Fibroblast of peridontal ligament (primary cell): ENCODE measurements at regions not wholly inside any gene's neighbourhood (a gene's known extent, or its start where the extent isn't known, plus 50 kb on each side); places are given as distances from the start of the nearest gene placed in this dataset.
"Not testable (repeated sequence)": the region's sequence is repeated elsewhere in the genome, so short reads cannot be mapped to it uniquely, and the experiment has no call there.

Experiments used
- DNase-seq: peaks from one replicate; pipeline ENCODE4 v3.0.0-alpha.2; 2010; ENCODE audit errors: extremely low read depth

- no peak for DNase-seq
These were observed 187.5 kb upstream of the KL start for GRCh38 chr13:32828711-32829110.

GRCh38 chr13:32829269-32829668 is 187.0 kb upstream of the KL start:
- no peak for DNase-seq

DNA sequence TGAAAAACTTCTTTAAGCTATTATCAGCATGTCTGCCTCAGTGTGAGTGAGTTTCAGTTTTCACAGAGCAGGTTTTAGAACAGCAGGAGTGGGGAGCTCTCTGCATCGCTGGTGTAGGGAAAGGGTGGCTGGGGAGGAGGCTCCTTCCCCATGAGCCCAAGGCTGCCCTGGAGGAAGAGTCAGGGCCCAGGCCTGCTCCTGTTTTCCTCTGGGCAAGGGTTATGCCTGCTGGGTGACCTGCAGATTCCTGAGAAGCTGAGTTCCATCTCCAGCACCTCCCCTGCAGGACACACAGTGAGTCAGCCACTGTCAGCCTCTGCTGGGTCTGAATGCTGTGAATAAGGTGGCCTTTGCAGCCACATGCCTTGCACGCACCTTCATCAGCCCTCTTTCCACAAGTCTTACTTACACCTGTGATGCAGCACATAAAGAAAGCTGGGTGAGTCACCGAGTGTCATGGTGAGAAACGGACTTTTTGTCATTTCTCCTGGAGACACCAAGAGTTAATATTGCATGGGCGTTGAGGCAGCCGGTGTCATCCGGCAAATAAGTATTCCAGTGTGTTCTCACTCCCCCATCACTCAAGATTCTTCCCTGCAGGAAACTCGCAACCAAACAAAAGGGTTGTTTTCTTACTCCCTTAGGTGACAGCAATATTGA is 186.4 kb upstream of the KL start:
- peak; percentile 31 for DNase-seq

DNA sequence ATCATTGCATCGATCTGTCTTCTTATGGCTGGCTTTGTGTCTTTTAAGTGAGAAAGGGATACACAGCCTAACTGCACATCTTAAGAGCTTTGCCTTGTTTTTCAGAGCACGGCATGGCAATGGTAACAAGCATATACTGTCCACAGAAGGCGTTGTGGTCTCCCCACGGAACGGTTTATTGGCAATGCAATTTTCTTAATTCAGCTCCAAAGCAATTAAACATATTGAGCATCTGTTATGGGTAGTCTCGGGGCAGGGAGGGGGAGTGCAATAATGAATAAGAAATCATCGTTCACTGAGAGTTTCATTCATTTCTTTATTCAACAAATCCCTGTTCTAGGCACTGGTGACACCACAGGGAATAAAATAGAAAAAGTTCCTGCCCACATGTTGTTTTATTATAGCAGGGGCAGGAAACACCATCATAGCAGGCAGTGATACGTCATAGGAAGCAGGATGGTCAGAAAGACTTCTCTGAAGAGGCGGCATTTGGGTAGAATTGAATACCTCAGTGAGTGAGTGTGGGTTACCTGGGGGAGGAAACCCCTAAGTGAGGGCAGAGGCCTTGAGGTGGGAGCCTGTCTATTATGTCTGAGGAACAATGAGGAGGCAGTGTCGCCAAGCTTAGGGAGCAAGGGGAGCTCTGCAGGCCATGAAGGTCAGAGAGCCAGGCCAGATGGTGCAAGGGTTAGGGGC is 185.7 kb upstream of the KL start:
- no peak for DNase-seq

GRCh38 chr13:32837307-32837972 is 178.8 kb upstream of the KL start:
- no peak for DNase-seq

DNA sequence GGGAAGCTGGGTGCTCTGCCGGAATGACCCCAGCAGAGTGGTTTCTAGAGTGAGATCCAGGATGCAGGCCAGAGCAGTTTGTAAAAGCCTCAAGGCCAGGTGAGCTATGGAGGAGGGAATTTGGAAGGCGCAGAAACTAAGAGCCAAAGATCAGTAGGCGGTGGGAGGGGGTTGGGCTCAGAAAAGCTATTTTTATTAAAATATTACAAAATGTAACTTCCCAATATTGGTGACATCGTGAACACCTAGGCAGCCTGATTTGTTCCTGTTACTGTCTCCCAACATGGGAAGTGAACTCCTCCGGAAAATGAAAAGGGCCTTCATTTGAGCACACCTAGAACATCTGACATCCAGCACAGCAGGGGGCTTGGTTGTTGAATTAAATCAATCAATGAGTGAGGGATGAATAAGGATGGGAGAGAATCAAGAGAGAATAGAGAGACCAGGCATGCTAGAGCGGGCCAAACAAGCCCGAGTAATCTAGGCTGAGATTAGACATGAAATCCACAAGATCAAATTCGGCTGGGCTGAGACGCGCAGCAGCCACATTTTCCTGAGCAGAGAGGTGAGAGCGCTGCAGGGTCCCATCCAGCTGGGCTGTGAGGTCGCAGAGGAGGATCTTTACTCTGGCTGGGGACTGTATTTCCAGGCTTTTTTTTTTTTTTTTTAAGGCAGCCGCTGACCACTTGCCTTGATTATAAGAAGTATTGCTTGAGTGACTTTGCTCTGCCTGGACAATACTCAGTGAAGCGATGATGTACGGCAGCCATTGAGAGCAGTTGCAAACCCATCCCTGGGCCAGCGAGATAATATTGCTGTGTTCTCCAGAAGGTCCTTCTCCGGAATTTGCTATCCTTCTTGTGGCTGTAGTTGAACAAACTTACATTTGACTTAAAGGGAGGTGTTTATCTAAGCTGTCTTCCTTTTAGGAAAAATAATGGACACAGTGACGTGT is 178.0 kb upstream of the KL start:
- no peak for DNase-seq

DNA sequence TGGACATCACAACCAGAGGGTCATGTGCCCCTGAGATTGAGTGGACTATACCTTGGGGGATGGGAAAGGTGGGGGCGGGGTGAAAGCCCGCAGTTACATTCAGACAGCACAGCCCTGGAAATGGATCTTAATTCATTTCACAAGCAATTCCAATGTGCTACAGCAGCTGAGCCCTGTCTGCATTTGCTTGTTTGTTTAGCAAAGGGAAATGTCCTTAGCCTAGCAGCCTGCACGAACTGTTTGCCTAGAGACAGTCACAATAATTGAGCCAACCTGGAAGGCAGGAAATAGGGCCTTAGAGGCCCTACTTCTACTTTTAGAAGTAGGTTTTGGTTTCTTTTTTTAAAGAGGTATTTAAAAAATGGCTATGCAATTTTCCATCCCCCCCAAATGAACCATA is 177.3 kb upstream of the KL start:
- DNase-seq = no peak

- no peak for DNase-seq
These were observed 176.1 kb upstream of the KL start for GRCh38 chr13:32840113-32840512.

DNA sequence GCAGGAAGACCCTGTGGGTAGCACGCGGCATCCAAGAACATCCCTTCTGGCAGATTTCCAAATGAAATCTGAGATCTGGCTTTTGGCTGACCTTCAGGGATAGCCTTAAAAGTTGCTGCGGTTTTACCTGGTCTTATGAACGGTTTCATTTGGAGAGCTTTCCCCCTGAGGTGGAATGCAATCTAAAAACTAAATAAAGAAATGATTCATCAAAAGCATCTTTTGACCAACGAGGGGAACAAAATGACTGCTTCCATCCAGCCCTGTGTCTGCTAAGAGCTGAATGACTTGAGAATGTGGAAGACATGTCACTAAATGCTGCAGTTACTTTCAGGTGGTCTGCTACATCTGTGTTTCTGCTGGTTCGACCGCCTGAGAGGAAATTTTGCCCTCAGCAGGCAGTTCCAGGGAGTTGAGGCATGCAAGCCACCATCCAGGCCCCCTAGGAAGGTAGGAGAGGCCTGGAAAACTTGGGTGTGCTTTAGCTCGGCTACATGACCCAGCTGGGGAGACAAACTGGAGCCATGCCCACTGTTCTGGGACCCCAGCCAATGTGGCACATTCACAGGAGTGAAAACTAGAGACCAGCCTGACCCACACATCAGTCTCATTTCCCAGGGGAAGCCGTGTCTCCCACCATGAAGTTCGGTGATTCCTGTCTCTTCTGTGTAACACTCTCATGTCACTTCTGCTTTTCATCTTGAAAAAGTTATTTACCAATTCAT is 175.1 kb upstream of the KL start:
- no peak for DNase-seq

DNA sequence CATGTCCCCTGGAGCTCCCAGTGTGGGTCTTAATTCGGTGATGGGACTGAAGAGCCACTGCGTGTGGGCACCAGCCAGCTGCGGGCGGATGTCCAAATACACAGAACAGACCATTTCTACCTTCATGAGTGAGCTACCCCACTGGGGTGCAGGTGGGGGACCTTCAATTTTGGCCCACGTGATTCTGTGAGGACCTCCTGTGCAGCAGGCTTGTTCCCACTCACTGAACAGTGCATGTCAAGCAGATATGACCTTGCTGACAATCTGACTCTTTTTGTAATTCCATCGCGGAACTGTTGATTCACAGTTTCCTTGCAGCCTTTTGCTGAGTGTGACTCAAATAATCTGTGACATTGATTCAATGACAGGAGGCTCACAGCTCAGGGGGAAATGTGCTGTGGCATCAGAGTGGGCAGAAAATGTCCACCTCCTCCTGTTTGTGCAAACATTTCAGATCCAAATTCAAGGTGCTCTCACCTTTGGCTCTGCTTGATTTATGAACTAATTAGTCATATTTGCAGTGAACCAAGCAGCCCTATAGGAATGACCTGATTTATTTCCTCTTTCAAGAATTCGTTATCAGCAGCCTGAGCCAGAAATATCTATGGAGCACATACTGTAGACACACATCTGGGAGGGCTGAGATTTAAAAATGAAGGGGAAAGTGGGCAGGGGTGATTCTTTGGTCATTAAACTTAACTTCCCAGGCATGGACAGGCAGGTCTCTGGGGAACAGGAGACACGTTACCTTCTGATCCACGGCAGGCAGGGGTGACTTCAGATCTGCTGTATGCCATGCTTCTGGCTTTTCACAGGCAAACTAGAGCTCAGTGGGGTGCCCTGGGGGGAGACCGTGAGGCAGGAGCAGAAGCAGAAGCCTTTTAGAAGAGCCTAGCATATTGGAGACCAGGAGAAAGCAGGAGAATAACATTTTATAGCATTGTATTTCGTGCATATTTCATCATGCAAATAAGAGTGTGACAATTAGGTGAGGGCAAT is 170.0 kb upstream of the KL start:
- no peak for DNase-seq

DNA sequence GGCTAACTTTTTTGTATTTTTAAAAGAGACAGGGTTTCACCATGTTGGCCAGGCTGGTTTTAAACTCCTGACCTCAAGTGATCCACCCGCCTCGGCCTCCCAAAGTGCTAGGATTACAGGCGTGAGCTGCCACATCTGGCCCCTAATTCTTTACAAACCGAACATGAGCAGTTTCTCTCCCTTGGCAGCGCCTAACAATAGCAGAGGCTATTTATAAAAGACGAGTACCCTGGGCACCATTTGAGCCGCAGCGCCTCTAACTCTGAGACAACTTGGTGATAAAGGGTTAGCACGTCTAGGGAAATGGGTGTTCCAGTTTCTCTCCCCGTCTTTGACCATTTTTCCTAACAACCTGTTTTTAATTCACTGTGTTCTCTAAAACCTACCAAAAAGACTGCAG is 168.2 kb upstream of the KL start:
- DNase-seq = not testable (repeated sequence)

GRCh38 chr13:32849369-32849768 is 166.9 kb upstream of the KL start:
- no peak for DNase-seq

- peak; percentile 68 for DNase-seq
These were observed 165.7 kb upstream of the KL start for GRCh38 chr13:32850316-32851052.

DNA sequence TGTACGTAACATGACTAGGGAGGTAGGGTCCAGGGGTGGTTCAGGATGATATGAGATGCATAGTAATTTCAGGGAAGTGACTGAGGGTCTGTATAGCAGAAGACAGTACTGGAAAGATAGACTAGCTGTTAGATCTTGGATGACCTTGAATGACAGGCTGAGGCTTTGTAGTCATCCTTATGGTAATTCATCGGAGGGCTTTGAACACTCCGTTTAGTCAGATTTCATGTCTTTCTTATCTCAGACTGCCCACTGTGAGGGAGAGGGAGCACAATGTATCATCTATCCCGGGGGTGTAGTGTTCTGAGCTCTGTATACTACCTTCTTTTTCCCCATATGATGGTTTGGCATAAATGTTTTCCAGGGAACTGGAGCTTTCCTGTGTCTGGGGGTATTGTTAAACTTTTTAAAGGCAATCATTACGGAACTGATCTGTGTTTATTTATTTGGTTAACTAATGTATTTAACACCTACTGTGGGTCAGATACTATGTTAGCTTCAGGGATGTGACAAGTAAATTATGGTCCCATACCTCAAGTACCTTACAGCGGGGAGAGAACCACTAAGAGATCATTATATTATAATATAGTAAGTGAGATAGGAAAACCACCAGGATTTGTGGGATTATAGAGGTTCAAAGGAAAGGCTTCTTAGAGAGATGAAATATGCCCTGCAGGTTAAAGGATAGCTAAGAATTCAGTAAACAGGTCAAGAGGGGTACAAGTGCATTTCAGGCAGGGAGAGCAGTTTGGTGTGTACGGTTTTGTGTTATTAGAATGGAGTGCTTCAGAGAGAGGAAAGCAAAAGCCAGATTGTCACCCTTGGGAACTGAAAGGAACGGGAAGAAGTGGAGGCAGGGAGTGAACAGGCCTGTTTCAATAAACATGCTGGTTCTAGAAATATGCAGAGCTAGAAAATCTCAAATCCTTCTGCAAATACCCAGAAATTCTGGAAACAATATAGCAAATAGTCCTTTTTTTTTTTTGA is 164.8 kb upstream of the KL start:
- DNase-seq = peak; percentile 23

- peak; percentile 32 for DNase-seq
These were observed 163.7 kb upstream of the KL start for GRCh38 chr13:32852526-32852925.

DNA sequence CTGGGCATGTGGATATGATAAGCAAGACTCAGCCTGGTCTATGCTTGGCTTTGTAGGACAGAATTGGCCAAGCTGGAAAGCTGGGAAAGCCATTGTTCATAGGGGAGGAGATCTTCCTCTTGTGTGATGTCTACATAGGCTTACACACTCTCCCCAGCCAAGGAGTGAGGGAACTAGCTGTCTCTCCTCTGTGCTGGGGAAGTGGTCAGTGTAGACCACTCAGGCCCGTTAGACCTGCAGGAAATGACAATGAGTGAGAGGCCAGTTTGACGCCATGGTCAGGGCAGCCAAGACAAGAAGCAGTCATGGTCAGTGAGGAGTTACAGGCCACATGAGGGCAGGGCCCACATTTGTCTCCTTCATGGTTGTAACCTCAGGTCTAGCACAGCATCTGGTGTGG is 159.1 kb upstream of the KL start:
- DNase-seq = no peak

- no peak for DNase-seq
These were observed 158.5 kb upstream of the KL start for GRCh38 chr13:32857689-32858088.

GRCh38 chr13:32859707-32860292 is 156.4 kb upstream of the KL start:
- DNase-seq = no peak
